Trophoblast cell (in vitro differentiated cells and primary cell): ENCODE measurements at regions not wholly inside any gene's neighbourhood (a gene's known extent, or its start where the extent isn't known, plus 50 kb on each side); places are given as distances from the start of the nearest gene placed in this dataset.

ENCODE experiments used
- DNase-seq, 2 donors: peaks; one replicate each; pipeline ENCODE4 v3.0.0-alpha.2; 2016
- H2AFZ ChIP-seq: 2 replicates; pipeline ENCODE4 v1.6.1; 2013; ENCODE audit warnings: low read length, moderate library complexity, mild to moderate bottlenecking; ENCODE audit not compliant: insufficient read depth, poor library complexity
- H2AK5ac ChIP-seq: 2 replicates; pipeline ENCODE4 v1.6.1; 2013; ENCODE audit warnings: mild to moderate bottlenecking, low read length
- H2BK120ac ChIP-seq: 2 replicates; pipeline ENCODE4 v1.6.1; 2013; ENCODE audit warnings: low read length, mild to moderate bottlenecking, moderate library complexity; ENCODE audit not compliant: insufficient read depth, poor library complexity
- H2BK12ac ChIP-seq: 2 replicates; pipeline ENCODE4 v1.6.1; 2013; ENCODE audit warnings: mild to moderate bottlenecking, low read length, moderate library complexity
- H2BK5ac ChIP-seq: 2 replicates; pipeline ENCODE4 v1.6.1; 2013; ENCODE audit warnings: low read length, low read depth, moderate library complexity, mild to moderate bottlenecking; ENCODE audit not compliant: poor library complexity
- H3K14ac ChIP-seq: 2 replicates; pipeline ENCODE4 v1.6.1; 2013; ENCODE audit warnings: mild to moderate bottlenecking, low read length
- H3K18ac ChIP-seq: 2 replicates; pipeline ENCODE4 v1.6.1; 2013; ENCODE audit warnings: mild to moderate bottlenecking, low read length
- H3K23ac ChIP-seq: 2 replicates; pipeline ENCODE4 v1.6.1; 2013; ENCODE audit warnings: low read length
- H3K27ac ChIP-seq: 2 replicates; pipeline ENCODE4 v1.5.1; 2013; ENCODE audit warnings: low read depth, mild to moderate bottlenecking, inconsistent platforms, low read length, moderate library complexity
- H3K27me3 ChIP-seq: 2 replicates; pipeline ENCODE4 v1.6.1; 2013; ENCODE audit warnings: inconsistent platforms, mild to moderate bottlenecking, low read length, moderate library complexity; ENCODE audit not compliant: insufficient read depth
- H3K36me3 ChIP-seq, 2 experiments: 1 replicate in 1 of 2; 2 replicates in 1 of 2; pipeline ENCODE4 v1.6.1; 2013; ENCODE audit warnings: low read length in 2 of 2, mild to moderate bottlenecking in 2 of 2, moderate library complexity in 1 of 2; ENCODE audit not compliant: insufficient read depth in 2 of 2, control insufficient read depth in 1 of 2
- H3K4ac ChIP-seq: 2 replicates; pipeline ENCODE4 v1.6.1; 2013; ENCODE audit warnings: low read depth, mild to moderate bottlenecking, low read length, moderate library complexity
- H3K4me1 ChIP-seq, 2 experiments: 1 replicate in 1 of 2; 2 replicates in 1 of 2; pipeline ENCODE4 v1.6.1; 2013; ENCODE audit warnings: low read length in 2 of 2, mild to moderate bottlenecking in 2 of 2, moderate library complexity in 1 of 2; ENCODE audit not compliant: insufficient read depth in 2 of 2, control insufficient read depth in 1 of 2
- H3K4me2 ChIP-seq: 2 replicates; pipeline ENCODE4 v1.6.1; 2013; ENCODE audit warnings: inconsistent platforms, mild to moderate bottlenecking, low read length, moderate library complexity
- H3K4me3 ChIP-seq: 2 replicates; pipeline ENCODE4 v1.5.1; 2013; ENCODE audit warnings: mild to moderate bottlenecking, low read depth, low read length, inconsistent platforms
- H3K79me1 ChIP-seq: one replicate; pipeline ENCODE4 v1.6.1; 2013; ENCODE audit warnings: low read length
- H3K79me2 ChIP-seq: 2 replicates; pipeline ENCODE4 v1.6.1; 2013; ENCODE audit warnings: low read length, mild to moderate bottlenecking; ENCODE audit not compliant: control insufficient read depth, insufficient read depth, poor library complexity
- H3K9ac ChIP-seq: 2 replicates; pipeline ENCODE4 v1.6.1; 2013; ENCODE audit warnings: mild to moderate bottlenecking, low read length
- H3K9me3 ChIP-seq: 2 replicates; pipeline ENCODE4 v1.6.1; 2013; ENCODE audit warnings: low read depth, mild to moderate bottlenecking, control low read depth, inconsistent platforms, low read length; ENCODE audit not compliant: insufficient read depth
- H4K12ac ChIP-seq: 2 replicates; pipeline ENCODE4 v1.6.1; 2013; ENCODE audit warnings: low read depth, mild to moderate bottlenecking, low read length, moderate library complexity
- H4K8ac ChIP-seq: 2 replicates; pipeline ENCODE4 v1.6.1; 2013; ENCODE audit warnings: low read depth, mild to moderate bottlenecking, low read length, moderate library complexity
- H4K91ac ChIP-seq: one replicate; pipeline ENCODE4 v1.6.1; 2013; ENCODE audit warnings: low read depth, mild to moderate bottlenecking, low read length, moderate library complexity
- WGBS: extraction: QIAGEN DNeasy Blood & Tissue Kit; methylation state at CpG from one replicate; pipeline ENCODE4 v1.1.7; 2013; ENCODE audit warnings: missing lambda C conversion rate; ENCODE audit not compliant: insufficient read length, insufficient coverage; ENCODE audit errors: extremely low coverage; 5-methylcytosine and 5-hydroxymethylcytosine counted together

DNA sequence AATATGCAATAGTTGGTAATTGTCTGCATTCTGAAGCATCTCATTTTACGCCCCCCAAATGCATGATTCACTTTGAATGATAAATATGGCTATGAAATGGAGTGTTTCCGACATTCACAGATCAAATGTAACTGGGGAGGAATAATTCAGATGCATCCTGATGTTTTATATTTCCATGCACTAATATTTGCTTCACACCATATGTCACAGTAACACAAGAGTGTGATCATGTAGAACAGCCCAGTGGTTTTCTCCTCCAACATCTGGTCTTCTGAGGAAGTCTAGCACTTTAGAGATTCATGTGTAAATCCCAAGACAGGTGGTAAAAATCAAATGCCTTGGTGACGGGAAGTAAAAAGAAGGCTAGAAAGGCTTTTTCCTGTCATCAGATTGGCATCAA lies 273.1 kb downstream of the DIO2 start:
- WGBS, result no CpG with 5 or more reads among the region's 3 CpGs
- H4K8ac ChIP-seq, result no peak overlapping the region

DNA sequence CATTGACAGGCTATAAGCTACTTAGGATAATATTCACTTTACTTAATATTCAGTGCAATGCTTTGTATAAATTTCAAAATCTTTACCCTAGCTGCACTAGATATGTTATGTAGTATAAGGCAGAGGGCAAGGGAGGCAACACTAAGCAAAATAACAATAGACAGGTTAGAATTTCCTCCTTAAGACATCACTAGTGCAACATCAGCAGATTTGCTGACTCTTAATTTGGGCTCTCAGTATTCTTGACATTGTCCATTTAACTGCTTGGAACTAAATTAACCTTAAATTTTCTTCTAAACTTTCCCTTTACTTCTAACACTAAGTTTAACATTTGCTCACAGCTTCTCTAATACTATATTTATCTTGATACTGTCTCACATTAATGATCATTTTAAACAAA lies 273.9 kb downstream of the DIO2 start:
- DNase-seq, result no peak
- H2BK12ac ChIP-seq, result no peak overlapping the region
- no peak overlapping the region for H4K91ac ChIP-seq
- H4K12ac ChIP-seq, result no peak overlapping the region
- H3K14ac ChIP-seq, result no peak overlapping the region
- H3K9ac ChIP-seq, result no peak overlapping the region
- H2BK120ac ChIP-seq, result no peak overlapping the region
- H2AFZ ChIP-seq, result no peak overlapping the region
- H2BK5ac ChIP-seq, result no peak overlapping the region
- H3K23ac ChIP-seq, result no peak overlapping the region
- H3K9me3 ChIP-seq, result no peaks in the 10 kb centered on the region
- H3K27ac ChIP-seq, result no peak overlapping the region
- H3K79me1 ChIP-seq, result no peaks in the 10 kb centered on the region
- no peaks in the 10 kb centered on the region for H3K36me3 ChIP-seq
- no peak overlapping the region for H4K8ac ChIP-seq
- no peak overlapping the region for H3K4me3 ChIP-seq
- H3K4ac ChIP-seq, result no peak overlapping the region
- no peak overlapping the region for H3K4me2 ChIP-seq
- no peaks in the 10 kb centered on the region for H3K79me2 ChIP-seq
- no peak overlapping the region for H2AK5ac ChIP-seq
- no peaks in the 10 kb centered on the region for H3K27me3 ChIP-seq
- H3K4me1 ChIP-seq, result no peaks in the 10 kb centered on the region
- no peak overlapping the region for H3K18ac ChIP-seq

More for the DNA sequence above, 273.1 kb downstream of the DIO2 start:
- Histone ChIP-seq H3K9me3 (no peaks in the 10 kb centered on the region), H3K79me1 (no peaks in the 10 kb centered on the region), H3K4me1 (no peaks in the 10 kb centered on the region), H4K91ac (no peak overlapping the region), H3K27me3 (no peaks in the 10 kb centered on the region), H3K79me2 (no peaks in the 10 kb centered on the region), H3K36me3 (no peaks in the 10 kb centered on the region), H2BK120ac (no peak overlapping the region), H3K27ac (no peak overlapping the region), H3K4me3 (no peak overlapping the region), H3K9ac (no peak overlapping the region), H3K4ac (no peak overlapping the region), H2AFZ (no peak overlapping the region), H3K23ac (no peak overlapping the region), H3K4me2 (no peak overlapping the region), H3K14ac (no peak overlapping the region), H2BK5ac (no peak overlapping the region), H3K18ac (no peak overlapping the region), H4K12ac (no peak overlapping the region), H2AK5ac (no peak overlapping the region), H2BK12ac (no peak overlapping the region)
- no peak for DNase-seq

DNA sequence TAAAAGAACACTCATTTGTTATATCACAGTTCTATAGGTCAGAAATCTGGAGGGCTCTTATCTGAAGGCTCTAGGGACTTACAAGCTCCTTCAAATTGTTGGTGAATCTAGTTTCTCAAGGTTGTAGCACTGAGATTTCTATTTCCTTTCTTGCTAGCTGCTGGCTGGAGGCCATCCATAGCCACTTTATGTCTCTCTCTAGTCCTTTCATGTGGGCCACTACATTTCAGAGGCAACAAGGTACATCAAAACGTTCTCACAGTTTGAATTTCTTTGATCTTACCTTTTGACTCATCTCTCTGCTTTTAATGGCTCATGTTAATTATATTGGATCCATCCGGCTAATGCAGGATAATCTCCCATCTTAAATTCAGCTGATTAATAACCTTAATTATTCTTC lies 286.8 kb downstream of the DIO2 start:
- no peak overlapping the region for H3K9ac ChIP-seq
- no peak overlapping the region for H2BK12ac ChIP-seq

DNA sequence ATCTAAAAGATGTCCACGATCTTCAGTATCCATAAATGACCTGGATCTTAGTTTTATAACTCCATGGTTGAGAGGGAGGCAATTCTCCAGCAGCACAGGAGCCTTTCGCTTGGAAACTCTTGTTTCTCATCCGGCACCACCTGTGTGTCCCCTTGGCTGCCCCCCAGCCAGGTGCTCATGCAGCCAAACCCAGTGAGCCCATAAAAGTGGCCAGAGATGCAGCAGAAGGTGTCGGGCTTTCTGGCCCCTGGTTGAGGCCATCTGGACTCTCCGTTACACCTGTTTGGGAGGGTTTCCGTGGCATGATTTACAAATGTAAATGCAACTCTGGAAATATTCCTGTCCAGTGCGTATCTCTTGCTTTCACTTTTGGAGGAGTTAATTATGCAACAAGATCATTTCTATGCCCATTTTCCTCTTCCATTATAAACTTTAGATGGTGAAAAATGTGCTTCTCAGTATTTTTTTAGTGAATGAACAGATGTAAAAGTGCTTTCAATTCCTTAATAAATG lies 291.1 kb downstream of the DIO2 start:
- no peak overlapping the region for H2BK12ac ChIP-seq
- no peak overlapping the region for H3K23ac ChIP-seq
- no peak overlapping the region for H3K27ac ChIP-seq
- H3K14ac ChIP-seq, result no peak overlapping the region
- no peak overlapping the region for H3K4ac ChIP-seq
- H3K9me3 ChIP-seq, result no peaks in the 10 kb centered on the region
- H4K12ac ChIP-seq, result no peak overlapping the region
- H3K79me2 ChIP-seq, result no peaks in the 10 kb centered on the region
- no peaks in the 10 kb centered on the region for H3K79me1 ChIP-seq
- H4K91ac ChIP-seq, result no peak overlapping the region
- H3K18ac ChIP-seq, result no peak overlapping the region
- no peak overlapping the region for H2AK5ac ChIP-seq
- H2AFZ ChIP-seq, result no peak overlapping the region
- DNase-seq, result no peak
- H3K27me3 ChIP-seq, result no peaks in the 10 kb centered on the region
- no peak overlapping the region for H3K9ac ChIP-seq
- no peak overlapping the region for H3K4me2 ChIP-seq
- no peak overlapping the region for H2BK5ac ChIP-seq
- WGBS, result no CpG with 5 or more reads among the region's 7 CpGs
- H3K36me3 ChIP-seq, result no peaks in the 10 kb centered on the region
- no peak overlapping the region for H4K8ac ChIP-seq
- no peak overlapping the region for H2BK120ac ChIP-seq
- no peak overlapping the region for H3K4me3 ChIP-seq
- no peaks in the 10 kb centered on the region for H3K4me1 ChIP-seq

More for the DNA sequence above, 286.8 kb downstream of the DIO2 start:
- no peaks in the 10 kb centered on the region for H3K79me1 ChIP-seq
- H4K8ac ChIP-seq, result no peak overlapping the region
- H3K27me3 ChIP-seq, result no peaks in the 10 kb centered on the region
- no peaks in the 10 kb centered on the region for H3K9me3 ChIP-seq
- H3K36me3 ChIP-seq, result no peaks in the 10 kb centered on the region
- no peak overlapping the region for H3K27ac ChIP-seq
- no peak overlapping the region for H3K14ac ChIP-seq
- no CpG with 5 or more reads among the region's 2 CpGs for WGBS
- H3K4me1 ChIP-seq, result no peaks in the 10 kb centered on the region
- no peak for DNase-seq
- no peak overlapping the region for H2AFZ ChIP-seq
- H3K4me3 ChIP-seq, result no peak overlapping the region
- H2BK120ac ChIP-seq, result no peak overlapping the region
- H4K91ac ChIP-seq, result no peak overlapping the region
- H4K12ac ChIP-seq, result no peak overlapping the region
- no peaks in the 10 kb centered on the region for H3K79me2 ChIP-seq
- no peak overlapping the region for H3K4me2 ChIP-seq
- no peak overlapping the region for H2AK5ac ChIP-seq
- no peak overlapping the region for H2BK5ac ChIP-seq
- no peak overlapping the region for H3K18ac ChIP-seq
- no peak overlapping the region for H3K4ac ChIP-seq
- no peak overlapping the region for H3K23ac ChIP-seq
